ENCODE measurements at regions not wholly inside any gene's neighbourhood (a gene's known extent, or its start where the extent isn't known, plus 50 kb on each side); places are given as distances from the start of the nearest gene placed in this dataset.
"Not testable (repeated sequence)": the region's sequence is repeated elsewhere in the genome, so short reads cannot be mapped to it uniquely, and the experiment has no call there.

DNA sequence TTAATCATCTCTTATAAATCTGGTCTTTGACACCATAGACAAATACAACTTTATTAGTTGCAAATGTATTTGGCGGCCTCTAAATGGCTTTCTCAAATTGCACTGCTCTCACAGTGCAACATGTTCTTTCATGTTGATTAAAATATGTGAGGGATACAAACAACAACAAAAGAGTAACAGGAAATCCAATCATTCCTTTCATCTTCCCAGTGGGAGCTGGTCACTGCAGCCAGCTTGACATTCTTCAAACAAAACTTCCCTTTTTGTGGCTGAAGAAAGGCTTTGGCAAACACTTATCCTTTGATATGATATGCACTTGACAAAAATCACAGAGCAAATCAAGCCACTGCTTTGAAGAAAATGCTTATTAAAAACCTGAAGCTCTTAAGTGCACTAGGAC, 973.6 kb downstream of the EPHA3 start:
- no peak for DNase-seq
- Histone ChIP-seq H4K20me1 (ENCODE audit: insufficient read depth) (no peaks in the 10 kb centered on the region), H3K9me3 (ENCODE audit: insufficient read depth, low read depth) (no peaks in the 10 kb centered on the region), H3K36me3 (ENCODE audit: low read depth) (no peaks in the 10 kb centered on the region), H2AFZ (no peak overlapping the region), H3F3A (ENCODE audit: insufficient read depth, low read depth) (no peaks in the 10 kb centered on the region), H3K79me2 (ENCODE audit: low read depth) (no peaks in the 10 kb centered on the region), H3K9me2 (ENCODE audit: insufficient read depth) (no peaks in the 10 kb centered on the region), H3K4me2 (no peak overlapping the region), H3K27me3 (ENCODE audit: insufficient read depth, low read depth) (no peaks in the 10 kb centered on the region), H3K4me1 (replicated peaks; ENCODE audit: insufficient read depth) (no peaks in the 10 kb centered on the region), H3K4me3 (no peak overlapping the region), H3K27ac (no peak overlapping the region)
- TF ChIP-seq, protein P1, sequence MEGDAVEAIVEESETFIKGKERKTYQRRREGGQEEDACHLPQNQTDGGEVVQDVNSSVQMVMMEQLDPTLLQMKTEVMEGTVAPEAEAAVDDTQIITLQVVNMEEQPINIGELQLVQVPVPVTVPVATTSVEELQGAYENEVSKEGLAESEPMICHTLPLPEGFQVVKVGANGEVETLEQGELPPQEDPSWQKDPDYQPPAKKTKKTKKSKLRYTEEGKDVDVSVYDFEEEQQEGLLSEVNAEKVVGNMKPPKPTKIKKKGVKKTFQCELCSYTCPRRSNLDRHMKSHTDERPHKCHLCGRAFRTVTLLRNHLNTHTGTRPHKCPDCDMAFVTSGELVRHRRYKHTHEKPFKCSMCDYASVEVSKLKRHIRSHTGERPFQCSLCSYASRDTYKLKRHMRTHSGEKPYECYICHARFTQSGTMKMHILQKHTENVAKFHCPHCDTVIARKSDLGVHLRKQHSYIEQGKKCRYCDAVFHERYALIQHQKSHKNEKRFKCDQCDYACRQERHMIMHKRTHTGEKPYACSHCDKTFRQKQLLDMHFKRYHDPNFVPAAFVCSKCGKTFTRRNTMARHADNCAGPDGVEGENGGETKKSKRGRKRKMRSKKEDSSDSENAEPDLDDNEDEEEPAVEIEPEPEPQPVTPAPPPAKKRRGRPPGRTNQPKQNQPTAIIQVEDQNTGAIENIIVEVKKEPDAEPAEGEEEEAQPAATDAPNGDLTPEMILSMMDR (conservative IDR thresholded peaks at IDR 0.05): no peak
- no peak for TF ChIP-seq EZH2 (IDR thresholded peaks at IDR 0.05; ENCODE audit: low read depth)
- intact Hi-C loops (cut with micrococcal nuclease; ENCODE audit: unreplicated experiment): no loop called here
- POLR2A ChIA-PET (ENCODE audit: unreplicated experiment): no interaction called here
- BruUV-seq (replicated peaks): no TSS peak
- CTCF ChIA-PET: no interaction called here

DNA sequence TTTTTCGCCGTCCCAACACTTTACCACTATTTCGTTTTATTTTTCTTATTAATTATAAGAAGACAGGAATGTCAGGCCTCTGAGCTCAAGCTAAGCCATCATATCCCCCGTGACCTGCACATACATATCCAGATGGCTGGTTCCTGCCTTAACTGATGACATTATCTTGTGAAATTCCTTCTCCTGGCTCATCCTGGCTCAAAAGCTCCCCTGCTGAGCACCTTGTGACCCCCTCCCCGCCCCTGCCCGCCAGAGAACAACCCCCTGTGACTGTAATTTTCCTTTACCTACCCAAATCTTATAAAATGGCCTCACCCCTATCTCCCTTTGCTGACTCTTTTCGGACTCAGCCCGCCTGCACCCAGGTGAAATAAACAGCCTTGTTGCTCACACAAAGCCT, 978.9 kb downstream of the EPHA3 start:
- H3K27ac ChIP-seq; CTCF ChIA-PET; H3K4me1 ChIP-seq (replicated peaks; ENCODE audit: insufficient read depth); intact Hi-C loops (cut with micrococcal nuclease; ENCODE audit: unreplicated experiment); POLR2A ChIA-PET (ENCODE audit: unreplicated experiment); BruUV-seq (replicated peaks); H3K9me2 ChIP-seq (ENCODE audit: insufficient read depth); H3F3A ChIP-seq (ENCODE audit: insufficient read depth, low read depth); H3K27me3 ChIP-seq (ENCODE audit: insufficient read depth, low read depth); DNase-seq; H4K20me1 ChIP-seq (ENCODE audit: insufficient read depth); H3K36me3 ChIP-seq (ENCODE audit: low read depth); H3K4me2 ChIP-seq; H2AFZ ChIP-seq; H3K4me3 ChIP-seq; H3K79me2 ChIP-seq (ENCODE audit: low read depth); H3K9me3 ChIP-seq (ENCODE audit: insufficient read depth, low read depth): not testable (repeated sequence)

DNA sequence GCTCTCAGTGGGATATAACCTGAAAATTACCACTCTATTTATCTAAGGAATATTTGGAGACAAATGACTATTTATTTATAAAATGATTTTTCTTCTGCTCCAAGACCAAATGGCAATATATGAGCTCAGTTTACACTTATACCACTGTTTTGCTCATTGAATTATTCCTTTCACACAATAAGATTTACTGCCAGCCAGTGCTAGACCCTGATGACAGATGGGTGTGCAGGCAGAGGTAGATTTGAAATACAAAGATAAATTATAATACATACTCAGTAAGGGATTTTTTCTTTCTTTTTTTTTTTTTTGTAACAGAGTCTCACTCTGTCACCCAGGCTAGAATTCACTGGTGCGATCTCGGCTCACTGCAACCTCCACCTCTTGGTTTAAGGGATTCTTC, 980.3 kb downstream of the EPHA3 start:
- Histone ChIP-seq H3K4me1 (replicated peaks; ENCODE audit: insufficient read depth) (no peaks in the 10 kb centered on the region), H3K27me3 (ENCODE audit: insufficient read depth, low read depth) (no peaks in the 10 kb centered on the region), H3K36me3 (ENCODE audit: low read depth) (no peaks in the 10 kb centered on the region), H3K9me3 (ENCODE audit: insufficient read depth, low read depth) (no peaks in the 10 kb centered on the region), H3K27ac (no peak overlapping the region), H3K4me2 (no peak overlapping the region), H2AFZ (no peak overlapping the region), H3K9me2 (ENCODE audit: insufficient read depth) (no peaks in the 10 kb centered on the region), H3K79me2 (ENCODE audit: low read depth) (no peaks in the 10 kb centered on the region), H3K4me3 (no peak overlapping the region), H3F3A (ENCODE audit: insufficient read depth, low read depth) (no peaks in the 10 kb centered on the region), H4K20me1 (ENCODE audit: insufficient read depth) (no peaks in the 10 kb centered on the region)
- BruUV-seq (replicated peaks): no TSS peak
- TF ChIP-seq, protein P1 (conservative IDR thresholded peaks at IDR 0.05): no peak
- no peak for TF ChIP-seq EZH2 (IDR thresholded peaks at IDR 0.05; ENCODE audit: low read depth)
- POLR2A ChIA-PET (ENCODE audit: unreplicated experiment): no interaction called here
- no peak for DNase-seq
- intact Hi-C loops (cut with micrococcal nuclease; ENCODE audit: unreplicated experiment): no loop called here
- CTCF ChIA-PET: no interaction called here

DNA sequence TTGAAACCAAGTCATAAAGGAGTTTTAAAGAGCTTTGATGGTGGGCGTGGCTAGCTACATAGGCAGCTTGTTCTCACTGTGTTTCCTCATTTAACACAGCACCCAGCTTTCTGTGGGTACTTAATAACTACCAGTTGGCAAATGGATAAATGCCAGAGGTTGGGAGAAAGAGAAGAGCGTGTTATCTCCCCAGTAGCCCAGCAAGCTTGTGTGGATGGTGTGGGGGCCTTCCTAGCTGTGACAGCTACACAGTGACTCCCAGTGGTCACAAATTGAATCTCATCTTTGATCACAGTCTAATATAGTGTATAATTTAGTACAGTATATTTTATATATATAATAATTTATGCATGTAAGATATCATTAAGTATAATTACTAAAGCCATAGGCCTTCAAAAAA, 984.1 kb downstream of the EPHA3 start:
- Histone ChIP-seq H3K4me3 (no peak overlapping the region), H3K27ac (no peak overlapping the region), H3F3A (ENCODE audit: insufficient read depth, low read depth) (no peaks in the 10 kb centered on the region), H3K79me2 (ENCODE audit: low read depth) (no peaks in the 10 kb centered on the region), H3K9me3 (ENCODE audit: insufficient read depth, low read depth) (no peaks in the 10 kb centered on the region; the same call in 1 of the 2 replicates), H3K4me1 (replicated peaks; ENCODE audit: insufficient read depth) (no peaks in the 10 kb centered on the region), H3K9me2 (ENCODE audit: insufficient read depth) (no peaks in the 10 kb centered on the region), H4K20me1 (ENCODE audit: insufficient read depth) (no peaks in the 10 kb centered on the region), H2AFZ (no peak overlapping the region), H3K36me3 (ENCODE audit: low read depth) (no peaks in the 10 kb centered on the region), H3K27me3 (ENCODE audit: insufficient read depth, low read depth) (no peaks in the 10 kb centered on the region), H3K4me2 (no peak overlapping the region)
- intact Hi-C loops (cut with micrococcal nuclease; ENCODE audit: unreplicated experiment): loop anchor here (1.0 to 10.0 kb wide), 3 partner anchors 239 to 1888 kb away; no protein-coding TSS in a partner anchor
- POLR2A ChIA-PET (ENCODE audit: unreplicated experiment): interaction anchor here (0.6 kb wide), 1 partner anchor 344 kb away, joined by 9 read pairs; no protein-coding TSS in a partner anchor
- CTCF ChIA-PET: no interaction called here
- no TSS peak for BruUV-seq (replicated peaks)
- TF ChIP-seq, protein P1 (conservative IDR thresholded peaks at IDR 0.05): peak; percentile 77
- no peak for TF ChIP-seq EZH2 (IDR thresholded peaks at IDR 0.05; ENCODE audit: low read depth)
- DNase-seq: peak in 1 of 2 experiments; percentile 17
